T-helper 1 cell treated with Interleukin-12 subunit alpha and Interleukin-12 subunit beta and Interleukin-4 antibody, amounts not matched to agents 30 ng/mL and 1 ng/mL, for 36 hours (primary cell): ENCODE measurements at regions not wholly inside any gene's neighbourhood (a gene's known extent, or its start where the extent isn't known, plus 50 kb on each side); places are given as distances from the start of the nearest gene placed in this dataset.

Experiments used
- intact Hi-C: fragments of 100-400 bp; cut with micrococcal nuclease; formaldehyde crosslinking; loops from one replicate; pipeline ENCODE4 v1.15.1; 2024

GRCh38 chr16:63975669-63976068 lies 1146.2 kb downstream of the CDH11 start:
- intact Hi-C loops: no loop called here

DNA sequence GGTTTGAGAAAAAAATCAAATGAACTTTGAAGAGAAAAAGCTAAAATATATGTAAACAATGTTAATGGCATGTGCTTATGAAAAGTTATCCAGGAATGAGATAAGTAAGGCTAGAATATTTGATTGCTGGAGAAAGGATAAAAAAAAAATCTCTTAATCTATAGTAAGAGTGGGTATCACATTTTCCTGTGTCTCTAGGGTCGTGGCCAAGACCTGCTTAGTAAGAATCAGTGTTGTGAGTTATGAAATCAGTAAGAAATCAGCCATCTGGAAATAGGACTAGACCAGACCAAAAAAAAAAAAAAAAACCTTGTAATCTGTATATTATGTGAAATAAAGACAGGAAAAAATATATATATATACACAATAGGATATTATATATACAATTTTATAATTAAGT lies 1153.9 kb downstream of the CDH11 start:
- intact Hi-C loops: no loop called here

DNA sequence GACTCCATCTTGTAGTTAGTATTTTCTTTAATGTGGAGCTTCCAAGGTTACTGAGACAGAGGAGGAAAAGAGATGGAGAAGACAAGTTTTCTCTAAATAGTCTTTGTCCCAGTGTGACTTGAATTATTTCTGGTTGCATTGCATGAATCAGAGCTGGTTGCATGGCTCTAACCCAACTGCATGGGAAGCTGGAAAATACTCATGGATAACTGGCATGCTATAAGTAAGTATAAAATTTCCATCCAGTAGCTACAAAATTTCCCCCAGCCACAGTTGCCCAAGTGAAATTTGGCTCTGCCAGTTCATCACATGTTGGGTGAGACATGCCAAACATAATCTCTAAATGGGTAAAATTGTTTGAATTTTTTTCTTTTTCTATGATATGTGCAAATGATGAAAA lies 1161.5 kb downstream of the CDH11 start:
- intact Hi-C loops: no loop called here

DNA sequence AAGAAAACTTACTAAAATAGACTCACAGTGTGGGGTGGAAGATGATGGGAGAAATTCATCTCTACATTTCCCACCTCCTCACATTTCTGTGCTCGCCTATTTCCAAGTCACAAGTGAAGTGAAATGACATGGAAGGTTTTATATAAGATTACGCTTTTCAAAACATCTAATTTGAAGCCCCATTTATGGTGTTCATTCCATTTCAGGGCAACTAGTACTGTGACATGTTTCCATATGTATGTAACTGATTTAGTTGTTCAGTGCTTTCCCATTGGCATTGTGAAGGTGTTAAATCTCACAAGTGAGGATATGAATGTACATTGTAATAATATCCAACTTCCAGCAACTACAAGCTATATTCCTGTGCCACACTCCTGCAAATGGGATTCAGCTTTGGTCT lies 1174.8 kb downstream of the CDH11 start:
- intact Hi-C loops: no loop called here

DNA sequence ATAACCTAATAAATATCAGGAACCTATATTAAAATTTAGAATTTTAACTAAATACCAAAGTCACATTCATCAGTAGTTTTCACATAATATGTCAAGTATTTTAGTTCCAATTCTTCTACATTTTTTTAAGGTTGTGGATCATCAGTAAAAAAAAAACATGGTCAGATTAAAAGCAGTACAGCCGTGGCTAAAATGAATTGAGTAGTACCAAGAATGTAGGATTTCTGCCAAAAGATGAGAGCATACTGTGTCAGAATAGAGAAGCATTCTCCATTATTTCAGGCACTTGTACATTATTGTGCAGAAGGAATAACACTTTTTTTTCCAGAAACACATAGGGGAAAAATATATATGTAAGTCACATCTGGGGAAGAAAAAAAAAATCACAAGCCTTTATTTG lies 1176.1 kb downstream of the CDH11 start:
- intact Hi-C loops: no loop called here

DNA sequence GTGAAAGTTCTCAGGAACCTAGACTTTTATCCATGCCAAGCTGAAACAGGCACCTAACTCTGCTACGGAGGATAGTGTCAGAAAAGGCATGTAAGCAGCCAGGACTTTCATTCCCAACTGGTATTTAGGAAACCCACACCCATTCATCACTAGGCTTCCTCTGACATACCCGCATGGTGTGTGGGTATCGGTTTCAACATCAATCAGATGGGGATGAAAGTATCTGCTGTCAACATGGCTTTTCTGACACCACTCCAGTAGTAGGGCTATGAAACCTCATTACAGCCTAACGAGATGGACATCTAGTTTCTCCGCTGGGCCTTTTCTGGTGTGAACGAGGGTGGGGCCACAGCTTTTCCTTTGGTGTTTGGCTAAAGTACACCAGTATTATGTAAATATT lies 1178.3 kb downstream of the CDH11 start:
- intact Hi-C loops: no loop called here

DNA sequence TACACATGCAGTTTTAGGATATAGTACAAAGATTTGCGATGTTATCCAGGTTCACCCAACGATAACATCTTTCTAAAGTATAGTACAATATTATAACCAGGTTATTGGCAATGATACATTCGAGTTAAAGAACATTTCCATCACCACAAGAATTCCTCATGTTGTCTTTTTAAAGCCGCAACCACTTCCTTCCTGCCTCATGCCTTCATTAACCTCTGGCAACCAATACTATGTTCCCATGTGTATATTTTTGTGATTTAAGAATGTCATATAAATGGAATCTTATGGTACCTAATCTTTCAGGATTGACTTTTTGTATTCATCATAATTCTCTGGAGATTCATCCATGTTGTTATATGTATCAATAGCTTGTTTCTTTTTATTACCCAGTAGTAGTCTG lies 1183.2 kb downstream of the CDH11 start:
- intact Hi-C loops: no loop called here

- intact Hi-C loops: no loop called here
Measured at GRCh38 chr16:63933841-63934240, 1188.0 kb downstream of the CDH11 start.

- intact Hi-C loops: no loop called here
Measured at GRCh38 chr16:63928421-63928820, 1193.4 kb downstream of the CDH11 start.

DNA sequence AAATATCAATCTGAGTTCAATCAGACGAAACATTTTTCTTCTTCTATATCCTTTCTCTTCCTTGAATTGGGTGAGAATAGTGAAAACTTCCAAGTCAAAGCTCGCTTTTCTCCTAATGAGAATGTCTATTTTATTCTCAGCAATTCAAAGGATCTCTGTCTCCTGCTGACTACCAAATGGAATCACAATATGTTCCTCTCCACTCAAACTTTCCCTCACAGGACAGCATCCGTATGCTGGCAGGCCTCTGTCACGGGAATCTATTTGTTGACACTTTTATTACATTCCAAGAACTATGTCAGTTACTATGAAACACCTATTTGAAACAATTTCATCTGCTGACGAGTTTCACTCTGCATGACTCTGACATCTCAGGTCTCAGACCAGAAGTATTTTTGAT lies 1196.6 kb downstream of the CDH11 start:
- intact Hi-C loops: no loop called here

DNA sequence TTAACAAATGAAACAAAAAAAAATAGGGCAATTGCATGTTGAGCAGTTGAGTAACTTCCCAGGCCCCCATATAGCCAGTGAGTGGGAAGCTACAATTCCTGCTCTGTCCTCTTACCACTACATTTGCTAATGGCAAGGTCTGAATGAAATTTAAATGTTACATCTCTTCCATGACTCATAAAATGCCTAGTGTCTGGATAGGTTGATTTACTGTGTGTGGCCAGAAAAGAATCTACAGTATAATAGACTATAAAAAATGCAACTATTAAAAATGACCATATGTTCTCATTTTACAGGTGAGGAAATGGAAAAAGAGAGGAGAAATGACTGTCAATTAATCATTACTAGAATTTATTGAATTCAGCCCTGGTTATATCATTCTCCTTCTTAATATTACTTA lies 1199.3 kb downstream of the CDH11 start:
- intact Hi-C loops: no loop called here

- intact Hi-C loops: no loop called here
Measured at GRCh38 chr16:63921737-63922295, 1200.0 kb downstream of the CDH11 start.

DNA sequence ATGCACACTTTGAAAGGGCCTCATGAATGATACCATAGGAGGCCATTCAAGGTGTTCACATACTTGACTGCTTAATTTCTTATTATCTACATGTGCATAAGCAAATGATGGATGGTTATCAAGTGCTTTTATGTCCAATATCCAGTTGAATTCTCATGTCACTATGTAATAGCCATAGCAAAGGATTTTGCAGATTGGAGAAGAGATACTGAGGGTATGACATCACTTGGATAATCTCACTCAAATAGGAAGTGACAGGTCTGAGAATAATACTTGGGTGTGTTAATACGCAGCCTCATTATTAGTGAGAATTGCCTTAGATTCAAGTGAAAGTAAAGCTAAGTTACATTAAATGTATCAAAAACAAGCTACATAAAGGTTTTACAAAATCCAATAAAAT lies 1208.6 kb downstream of the CDH11 start:
- intact Hi-C loops: no loop called here

DNA sequence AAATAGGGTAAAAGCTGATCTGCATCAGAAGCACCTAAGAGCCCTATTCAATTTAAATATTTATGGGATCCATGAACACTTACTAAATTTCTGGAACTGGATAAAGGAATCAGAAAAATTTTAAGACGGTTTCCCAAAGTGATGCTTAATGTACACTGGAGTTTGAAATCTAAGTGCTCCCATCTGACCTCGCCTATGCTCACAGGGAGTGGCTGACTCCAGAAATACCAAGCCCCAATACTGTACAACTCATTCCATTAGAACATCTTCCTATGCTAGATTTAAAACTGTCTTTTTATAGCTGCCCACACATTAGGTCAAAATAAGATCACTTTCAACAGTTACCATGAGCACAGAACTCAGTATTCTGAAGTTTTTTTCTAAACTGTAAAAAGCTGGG lies 1214.6 kb downstream of the CDH11 start:
- intact Hi-C loops: no loop called here

DNA sequence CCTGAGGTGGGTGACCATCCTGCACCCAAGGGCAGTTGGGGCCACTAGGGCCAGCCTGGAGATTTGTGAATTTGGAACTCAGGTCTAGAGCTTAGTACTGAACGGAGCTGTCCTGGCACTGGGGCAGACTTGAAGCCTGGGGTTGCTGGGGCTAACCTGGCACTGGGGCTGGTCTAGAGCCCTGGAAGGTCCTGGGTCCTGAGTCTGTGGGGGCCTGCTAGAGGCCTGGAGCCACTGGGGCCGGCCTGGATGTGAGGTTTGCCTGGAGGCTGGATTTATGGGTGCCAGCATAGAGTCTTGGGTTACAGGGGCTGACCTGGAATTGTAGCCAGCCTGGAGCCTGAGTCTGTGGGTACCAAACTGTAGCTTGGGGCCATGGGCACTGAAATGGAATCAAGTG lies 1216.9 kb downstream of the CDH11 start:
- intact Hi-C loops: no loop called here

DNA sequence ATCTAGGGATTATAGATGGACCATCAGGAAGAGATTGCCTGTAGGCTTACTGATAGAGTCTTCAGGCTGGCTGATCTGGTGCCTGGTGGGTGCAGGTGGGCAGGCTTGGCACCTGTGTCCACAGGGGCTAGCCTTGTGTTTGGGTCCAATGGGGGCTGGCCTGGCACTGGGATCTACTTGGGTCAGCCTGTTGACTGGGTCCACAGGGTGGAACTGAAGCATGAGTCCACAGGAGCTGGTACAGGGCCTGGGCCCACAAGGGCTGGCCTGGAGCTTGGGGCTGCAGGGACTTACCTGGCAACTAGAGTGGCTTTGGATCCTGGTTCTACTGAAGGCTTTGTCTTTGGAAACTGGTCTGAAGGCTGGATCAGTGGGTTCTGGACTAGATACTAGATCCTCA lies 1217.7 kb downstream of the CDH11 start:
- intact Hi-C loops: no loop called here

GRCh38 chr16:63896383-63897109 lies 1225.3 kb downstream of the CDH11 start:
- intact Hi-C loops: no loop called here

- intact Hi-C loops: no loop called here
Measured at GRCh38 chr16:63890723-63891122, 1231.1 kb downstream of the CDH11 start.

DNA sequence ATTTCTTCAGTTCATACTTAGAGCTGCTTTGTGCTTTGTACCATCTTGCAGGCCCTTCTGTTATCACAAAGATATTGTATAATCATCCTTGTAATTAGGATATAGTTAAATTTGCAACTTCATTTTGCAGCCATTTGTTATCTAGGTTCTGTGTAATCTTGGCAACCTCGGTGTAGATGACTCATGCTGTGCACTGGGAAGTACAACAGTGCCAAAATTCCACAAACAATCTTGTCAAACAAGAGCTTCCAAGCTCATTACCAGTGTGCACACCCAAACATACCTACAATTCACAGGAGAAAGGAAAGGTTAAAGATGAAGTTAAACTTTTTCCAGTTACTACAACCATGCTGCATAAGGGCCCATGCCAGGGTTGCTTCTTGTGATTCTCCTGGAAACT lies 1231.8 kb downstream of the CDH11 start:
- intact Hi-C loops: no loop called here

DNA sequence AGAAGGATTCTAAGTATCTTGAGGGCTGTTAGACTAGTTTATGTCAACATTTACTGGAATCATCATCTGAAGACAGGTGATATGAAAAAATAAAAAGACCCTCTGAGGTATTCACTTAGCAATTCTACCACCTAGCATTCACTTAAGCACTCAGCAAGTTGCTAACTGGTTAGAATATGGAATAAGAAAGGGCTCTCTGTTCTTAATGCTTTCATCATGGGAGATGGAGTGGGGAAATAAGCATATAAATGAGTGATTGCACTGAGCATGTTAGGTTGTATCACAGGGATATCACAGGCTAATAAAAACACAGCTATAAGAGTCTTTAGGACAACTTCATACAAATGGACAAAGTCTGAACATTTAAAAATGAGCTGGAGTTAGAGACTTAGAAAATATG lies 1238.8 kb downstream of the CDH11 start:
- intact Hi-C loops: no loop called here

GRCh38 chr16:63882576-63882975 lies 1239.3 kb downstream of the CDH11 start:
- intact Hi-C loops: no loop called here

GRCh38 chr16:63880948-63881347 lies 1240.9 kb downstream of the CDH11 start:
- intact Hi-C loops: no loop called here

- intact Hi-C loops: no loop called here
Measured at GRCh38 chr16:63877401-63877800, 1244.5 kb downstream of the CDH11 start.

- intact Hi-C loops: no loop called here
Measured at GRCh38 chr16:63876103-63876502, 1245.8 kb downstream of the CDH11 start.
